Cardiac fibroblast (primary cell): ENCODE measurements at regions not wholly inside any gene's neighbourhood (a gene's known extent, or its start where the extent isn't known, plus 50 kb on each side); places are given as distances from the start of the nearest gene placed in this dataset.

Experiments
- DNase-seq, 2 donors: peaks; one replicate each; pipeline versions ENCODE4 v3.0.0 to v3.0.0-alpha.2; 2010; ENCODE audit warnings: low read depth in 2 of 2
- H3K4me3 ChIP-seq, 2 donors: replicated peaks in 1 of 2; 1 replicate in 1 of 2; 2 replicates in 1 of 2; pipeline ENCODE4 v1.5.1; 2011; ENCODE audit warnings: low read depth in 2 of 2, low read length in 2 of 2, mild to moderate bottlenecking in 2 of 2, moderate library complexity in 1 of 2
- TF ChIP-seq, protein P1 (sequence below): IDR thresholded peaks from one replicate; pipeline ENCODE4 v1.5.1; 2011; ENCODE audit warnings: low read depth, mild to moderate bottlenecking, low read length, inconsistent platforms

GRCh38 chr10:36803229-36803628 is 322.2 kb upstream of the ANKRD30A start:
- DNase-seq, result no peak
- TF ChIP-seq, protein P1, sequence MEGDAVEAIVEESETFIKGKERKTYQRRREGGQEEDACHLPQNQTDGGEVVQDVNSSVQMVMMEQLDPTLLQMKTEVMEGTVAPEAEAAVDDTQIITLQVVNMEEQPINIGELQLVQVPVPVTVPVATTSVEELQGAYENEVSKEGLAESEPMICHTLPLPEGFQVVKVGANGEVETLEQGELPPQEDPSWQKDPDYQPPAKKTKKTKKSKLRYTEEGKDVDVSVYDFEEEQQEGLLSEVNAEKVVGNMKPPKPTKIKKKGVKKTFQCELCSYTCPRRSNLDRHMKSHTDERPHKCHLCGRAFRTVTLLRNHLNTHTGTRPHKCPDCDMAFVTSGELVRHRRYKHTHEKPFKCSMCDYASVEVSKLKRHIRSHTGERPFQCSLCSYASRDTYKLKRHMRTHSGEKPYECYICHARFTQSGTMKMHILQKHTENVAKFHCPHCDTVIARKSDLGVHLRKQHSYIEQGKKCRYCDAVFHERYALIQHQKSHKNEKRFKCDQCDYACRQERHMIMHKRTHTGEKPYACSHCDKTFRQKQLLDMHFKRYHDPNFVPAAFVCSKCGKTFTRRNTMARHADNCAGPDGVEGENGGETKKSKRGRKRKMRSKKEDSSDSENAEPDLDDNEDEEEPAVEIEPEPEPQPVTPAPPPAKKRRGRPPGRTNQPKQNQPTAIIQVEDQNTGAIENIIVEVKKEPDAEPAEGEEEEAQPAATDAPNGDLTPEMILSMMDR, result no peak
- no peak overlapping the region for H3K4me3 ChIP-seq

DNA sequence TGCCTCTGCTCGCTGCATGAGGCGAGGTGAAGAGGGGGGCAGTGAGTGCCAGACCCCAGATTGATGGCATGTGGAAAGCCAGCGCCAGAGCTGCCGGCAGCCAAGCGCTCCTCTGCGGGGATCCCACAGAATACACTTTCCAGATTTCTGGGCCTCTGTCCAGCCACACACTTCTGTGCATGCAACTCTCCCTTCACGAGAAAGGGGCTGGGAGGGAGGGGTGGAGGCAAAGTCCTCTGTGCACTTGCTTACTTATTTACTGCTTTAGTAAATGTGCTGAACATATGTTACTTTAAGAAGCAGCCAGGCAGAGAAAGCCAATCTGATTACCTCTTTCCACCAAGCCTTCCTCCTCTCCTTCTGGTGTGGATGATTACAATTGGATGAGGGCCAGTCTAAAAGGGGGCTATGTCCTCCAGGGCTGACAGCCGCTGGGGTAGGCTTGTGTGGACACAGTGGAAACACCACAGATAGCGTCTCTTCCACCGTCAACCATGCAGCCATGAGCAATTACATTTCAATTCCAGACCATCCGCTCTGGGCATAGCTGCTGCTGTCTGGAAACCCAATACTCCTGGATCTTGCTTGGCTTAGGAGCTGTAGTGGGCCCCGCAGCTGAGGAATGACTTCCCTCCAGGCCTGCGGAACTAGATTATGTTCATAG is 322.8 kb upstream of the ANKRD30A start:
- peak in 1 of 2 donors; percentile 35 for DNase-seq

DNA sequence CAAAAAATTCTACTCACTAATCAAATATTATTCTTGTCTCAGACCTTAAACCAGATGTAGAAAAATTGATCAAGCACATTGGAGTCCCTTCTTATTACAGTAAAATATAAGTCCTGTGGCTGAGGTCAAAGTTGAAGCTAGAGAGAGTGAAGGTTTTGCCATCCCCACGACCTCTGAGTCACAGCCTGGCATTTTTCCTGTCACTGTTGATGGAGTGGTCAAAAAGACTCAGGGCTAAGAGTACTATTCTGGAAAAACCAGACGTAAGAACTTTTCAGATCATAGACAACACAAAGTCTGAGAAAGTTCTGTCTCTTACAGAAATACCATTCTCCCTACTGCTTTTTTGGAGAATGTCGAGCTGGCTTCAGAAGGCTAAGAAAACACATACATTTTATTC is 323.7 kb upstream of the ANKRD30A start:
- no peak for DNase-seq
- TF ChIP-seq, protein P1, result no peak
- H3K4me3 ChIP-seq, result no peak overlapping the region

More for the DNA sequence above, 322.8 kb upstream of the ANKRD30A start:
- TF ChIP-seq, protein P1, result no peak
- no peak overlapping the region for H3K4me3 ChIP-seq

GRCh38 chr10:36794981-36795380 is 330.4 kb upstream of the ANKRD30A start:
- TF ChIP-seq, protein P1, result no peak
- H3K4me3 ChIP-seq, result no peak overlapping the region
- no peak for DNase-seq

GRCh38 chr10:36789974-36790373 is 335.4 kb upstream of the ANKRD30A start:
- no peak overlapping the region for H3K4me3 ChIP-seq
- TF ChIP-seq, protein P1, result no peak
- DNase-seq, result no peak

DNA sequence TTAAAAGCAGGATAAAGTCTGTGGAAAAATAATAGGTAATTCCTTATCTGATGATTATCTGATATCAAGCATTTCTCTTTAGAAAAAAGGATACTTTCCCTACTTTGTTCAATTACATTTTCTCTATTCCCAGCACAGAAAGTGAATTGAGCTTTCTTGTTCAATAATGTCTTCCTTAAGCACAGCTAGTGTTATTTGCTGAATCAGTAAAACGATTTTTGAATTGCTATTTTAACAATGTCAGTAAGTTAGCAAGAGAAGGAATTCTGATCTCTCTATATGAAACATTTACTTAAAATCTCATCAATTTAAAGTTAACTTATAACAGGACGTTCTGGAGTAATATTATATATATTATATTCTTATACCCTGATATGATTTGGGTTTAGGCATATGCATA is 337.2 kb upstream of the ANKRD30A start:
- TF ChIP-seq, protein P1, result no peak
- no peak overlapping the region for H3K4me3 ChIP-seq

GRCh38 chr10:36783400-36783799 is 342.0 kb upstream of the ANKRD30A start:
- TF ChIP-seq, protein P1, result no peak
- DNase-seq, result no peak
- no peak overlapping the region for H3K4me3 ChIP-seq

More for the DNA sequence above, 337.2 kb upstream of the ANKRD30A start:
- no peak for DNase-seq
